ENCODE measurements at regions not wholly inside any gene's neighbourhood (a gene's known extent, or its start where the extent isn't known, plus 50 kb on each side); places are given as distances from the start of the nearest gene placed in this dataset.
A peak's percentile ranks its signal among the peaks of the same experiment; 100 is the strongest.
"Not testable (repeated sequence)": the region's sequence is repeated elsewhere in the genome, so short reads cannot be mapped to it uniquely, and the experiment has no call there.

- H3K4me1 ChIP-seq; H3K27me3 ChIP-seq; H3K9me3 ChIP-seq; H3K36me3 ChIP-seq (replicated peaks in 1 of 2; ENCODE audit: insufficient read depth in 1 of 2, low read depth in 2 of 2); H3K27ac ChIP-seq; ATAC-seq; H3K4me3 ChIP-seq; intact Hi-C loops (cut with DNase I); DNase-seq: not testable (repeated sequence)
- no CpG with 5 or more reads among the region's 3 CpGs for WGBS, 2 donors
Measured at GRCh38 chrY:24363603-24364002, 254.2 kb upstream of the BPY2B start.

- no CpG with 5 or more reads among the region's 3 CpGs for WGBS, 2 donors
- DNase-seq; intact Hi-C loops (cut with DNase I); H3K4me3 ChIP-seq; H3K4me1 ChIP-seq; H3K36me3 ChIP-seq (replicated peaks in 1 of 2; ENCODE audit: insufficient read depth in 1 of 2, low read depth in 2 of 2); H3K27ac ChIP-seq; H3K9me3 ChIP-seq; H3K27me3 ChIP-seq: not testable (repeated sequence)
- peak; percentile 71 for ATAC-seq
Measured at GRCh38 chrY:24389250-24389649, 228.6 kb upstream of the BPY2B start.
